ENCODE measurements at regions not wholly inside any gene's neighbourhood (a gene's known extent, or its start where the extent isn't known, plus 50 kb on each side); places are given as distances from the start of the nearest gene placed in this dataset.

- Mint-ChIP-seq H3K27ac (no peak overlapping the region), H3K4me1 (peaks cover 0 to 6% (median 5%) of the 10 kb centered on the region in 3 donors), H3K36me3 (no peaks in the 10 kb centered on the region), H3K27me3 (no peaks in the 10 kb centered on the region), H3K9me3 (peaks cover 0 to 4% (median 0%) of the 10 kb centered on the region in 3 donors), H3K4me3 (no peak overlapping the region)
Measured at GRCh38 chr3:104594491-104594890, 772.2 kb upstream of the ALCAM start.

GRCh38 chr3:104596054-104596453, 770.7 kb upstream of the ALCAM start:
- peaks cover 0 to 6% (median 5%) of the 10 kb centered on the region in 3 donors for H3K4me1 Mint-ChIP-seq
- no peaks in the 10 kb centered on the region for H3K27me3 Mint-ChIP-seq
- peaks cover 0 to 2% (median 0%) of the 10 kb centered on the region in 3 donors for H3K9me3 Mint-ChIP-seq
- no peaks in the 10 kb centered on the region for H3K36me3 Mint-ChIP-seq
- no peak overlapping the region for H3K4me3 Mint-ChIP-seq
- no peak overlapping the region for H3K27ac Mint-ChIP-seq

GRCh38 chr3:104596551-104596950, 770.2 kb upstream of the ALCAM start:
- Mint-ChIP-seq H3K27ac (no peak overlapping the region), H3K9me3 (no peaks in the 10 kb centered on the region), H3K36me3 (no peaks in the 10 kb centered on the region), H3K4me1 (peaks cover 0 to 5% (median 3%) of the 10 kb centered on the region in 3 donors), H3K27me3 (no peaks in the 10 kb centered on the region), H3K4me3 (no peak overlapping the region)

GRCh38 chr3:104598848-104599511, 767.7 kb upstream of the ALCAM start:
- no peaks in the 10 kb centered on the region for H3K36me3 Mint-ChIP-seq
- peaks cover 0 to 1% (median 0%) of the 10 kb centered on the region in 3 donors for H3K4me1 Mint-ChIP-seq
- H3K27ac Mint-ChIP-seq: no peak overlapping the region
- no peak overlapping the region for H3K4me3 Mint-ChIP-seq
- H3K9me3 Mint-ChIP-seq: no peaks in the 10 kb centered on the region
- no peaks in the 10 kb centered on the region for H3K27me3 Mint-ChIP-seq

GRCh38 chr3:104604326-104605010, 762.2 kb upstream of the ALCAM start:
- Mint-ChIP-seq H3K4me1 (peaks cover 0 to 4% (median 3%) of the 10 kb centered on the region in 3 donors), H3K36me3 (no peaks in the 10 kb centered on the region), H3K27me3 (no peaks in the 10 kb centered on the region), H3K9me3 (no peaks in the 10 kb centered on the region), H3K4me3 (no peak overlapping the region), H3K27ac (no peak overlapping the region)

GRCh38 chr3:104606812-104607211, 759.9 kb upstream of the ALCAM start:
- Mint-ChIP-seq H3K36me3 (no peaks in the 10 kb centered on the region), H3K4me3 (no peak overlapping the region), H3K27ac (no peak overlapping the region), H3K9me3 (no peaks in the 10 kb centered on the region), H3K27me3 (no peaks in the 10 kb centered on the region), H3K4me1 (peaks cover 0 to 4% (median 3%) of the 10 kb centered on the region in 3 donors)

- H3K9me3 Mint-ChIP-seq: no peaks in the 10 kb centered on the region
- H3K27me3 Mint-ChIP-seq: no peaks in the 10 kb centered on the region
- no peak overlapping the region for H3K27ac Mint-ChIP-seq
- H3K4me1 Mint-ChIP-seq: peaks cover 0 to 2% (median 0%) of the 10 kb centered on the region in 3 donors
- H3K4me3 Mint-ChIP-seq: peak overlapping the region in 1 of 4 donors; percentile 32
- no peaks in the 10 kb centered on the region for H3K36me3 Mint-ChIP-seq
Measured at GRCh38 chr3:104610730-104611652, 755.7 kb upstream of the ALCAM start.

GRCh38 chr3:104612218-104612617, 754.5 kb upstream of the ALCAM start:
- Mint-ChIP-seq H3K4me1 (peaks cover 0 to 2% (median 0%) of the 10 kb centered on the region in 3 donors), H3K27me3 (no peaks in the 10 kb centered on the region), H3K36me3 (no peaks in the 10 kb centered on the region), H3K4me3 (no peak overlapping the region), H3K27ac (no peak overlapping the region), H3K9me3 (no peaks in the 10 kb centered on the region)

- no peaks in the 10 kb centered on the region for H3K27me3 Mint-ChIP-seq
- peaks cover 0 to 6% (median 2%) of the 10 kb centered on the region in 3 donors for H3K9me3 Mint-ChIP-seq
- peaks cover 0 to 2% (median 0%) of the 10 kb centered on the region in 3 donors for H3K4me1 Mint-ChIP-seq
- no peak overlapping the region for H3K4me3 Mint-ChIP-seq
- H3K36me3 Mint-ChIP-seq: peaks cover 4% of the 10 kb centered on the region
- H3K27ac Mint-ChIP-seq: no peak overlapping the region
Measured at GRCh38 chr3:104614564-104614963, 752.1 kb upstream of the ALCAM start.

- Mint-ChIP-seq H3K9me3 (peaks cover 3 to 15% (median 3%) of the 10 kb centered on the region in 3 donors), H3K4me3 (no peak overlapping the region), H3K4me1 (peaks cover 0 to 4% (median 2%) of the 10 kb centered on the region in 3 donors), H3K36me3 (peaks cover 2% of the 10 kb centered on the region), H3K27ac (no peak overlapping the region), H3K27me3 (no peaks in the 10 kb centered on the region)
Measured at GRCh38 chr3:104628185-104628789, 738.4 kb upstream of the ALCAM start.

- no peak overlapping the region for H3K4me3 Mint-ChIP-seq
- no peaks in the 10 kb centered on the region for H3K27me3 Mint-ChIP-seq
- H3K9me3 Mint-ChIP-seq: peaks cover 3 to 15% (median 3%) of the 10 kb centered on the region in 3 donors
- H3K4me1 Mint-ChIP-seq: peaks cover 0 to 4% (median 2%) of the 10 kb centered on the region in 3 donors
- no peak overlapping the region for H3K27ac Mint-ChIP-seq
- peaks cover 2% of the 10 kb centered on the region for H3K36me3 Mint-ChIP-seq
Measured at GRCh38 chr3:104629038-104629437, 737.7 kb upstream of the ALCAM start.

- Mint-ChIP-seq H3K4me3 (peak overlapping the region in 1 of 4 donors; percentile 55), H3K27me3 (no peaks in the 10 kb centered on the region), H3K27ac (peak overlapping the region in 1 of 3 donors; percentile 82), H3K9me3 (peaks cover 3 to 15% (median 3%) of the 10 kb centered on the region in 3 donors), H3K36me3 (peaks cover 2% of the 10 kb centered on the region), H3K4me1 (peaks cover 0 to 4% (median 2%) of the 10 kb centered on the region in 3 donors)
Measured at GRCh38 chr3:104631254-104631653, 735.5 kb upstream of the ALCAM start.

- Mint-ChIP-seq H3K27ac (no peak overlapping the region), H3K4me3 (no peak overlapping the region), H3K36me3 (peaks cover 4% of the 10 kb centered on the region), H3K27me3 (no peaks in the 10 kb centered on the region), H3K9me3 (peaks cover 3 to 15% (median 4%) of the 10 kb centered on the region in 3 donors), H3K4me1 (peaks cover 0 to 4% (median 0%) of the 10 kb centered on the region in 3 donors)
Measured at GRCh38 chr3:104632521-104632920, 734.2 kb upstream of the ALCAM start.

GRCh38 chr3:104632947-104633346, 733.8 kb upstream of the ALCAM start:
- no peaks in the 10 kb centered on the region for H3K27me3 Mint-ChIP-seq
- no peak overlapping the region for H3K4me3 Mint-ChIP-seq
- peaks cover 4 to 16% (median 4%) of the 10 kb centered on the region in 3 donors for H3K9me3 Mint-ChIP-seq
- H3K4me1 Mint-ChIP-seq: peaks cover 0 to 4% (median 0%) of the 10 kb centered on the region in 3 donors
- H3K27ac Mint-ChIP-seq: no peak overlapping the region
- H3K36me3 Mint-ChIP-seq: peaks cover 4% of the 10 kb centered on the region

All from IgD-negative memory B cell (primary cell).